ENCODE measurements at regions not wholly inside any gene's neighbourhood (a gene's known extent, or its start where the extent isn't known, plus 50 kb on each side); places are given as distances from the start of the nearest gene placed in this dataset.

- TF ChIP-seq, protein P1, sequence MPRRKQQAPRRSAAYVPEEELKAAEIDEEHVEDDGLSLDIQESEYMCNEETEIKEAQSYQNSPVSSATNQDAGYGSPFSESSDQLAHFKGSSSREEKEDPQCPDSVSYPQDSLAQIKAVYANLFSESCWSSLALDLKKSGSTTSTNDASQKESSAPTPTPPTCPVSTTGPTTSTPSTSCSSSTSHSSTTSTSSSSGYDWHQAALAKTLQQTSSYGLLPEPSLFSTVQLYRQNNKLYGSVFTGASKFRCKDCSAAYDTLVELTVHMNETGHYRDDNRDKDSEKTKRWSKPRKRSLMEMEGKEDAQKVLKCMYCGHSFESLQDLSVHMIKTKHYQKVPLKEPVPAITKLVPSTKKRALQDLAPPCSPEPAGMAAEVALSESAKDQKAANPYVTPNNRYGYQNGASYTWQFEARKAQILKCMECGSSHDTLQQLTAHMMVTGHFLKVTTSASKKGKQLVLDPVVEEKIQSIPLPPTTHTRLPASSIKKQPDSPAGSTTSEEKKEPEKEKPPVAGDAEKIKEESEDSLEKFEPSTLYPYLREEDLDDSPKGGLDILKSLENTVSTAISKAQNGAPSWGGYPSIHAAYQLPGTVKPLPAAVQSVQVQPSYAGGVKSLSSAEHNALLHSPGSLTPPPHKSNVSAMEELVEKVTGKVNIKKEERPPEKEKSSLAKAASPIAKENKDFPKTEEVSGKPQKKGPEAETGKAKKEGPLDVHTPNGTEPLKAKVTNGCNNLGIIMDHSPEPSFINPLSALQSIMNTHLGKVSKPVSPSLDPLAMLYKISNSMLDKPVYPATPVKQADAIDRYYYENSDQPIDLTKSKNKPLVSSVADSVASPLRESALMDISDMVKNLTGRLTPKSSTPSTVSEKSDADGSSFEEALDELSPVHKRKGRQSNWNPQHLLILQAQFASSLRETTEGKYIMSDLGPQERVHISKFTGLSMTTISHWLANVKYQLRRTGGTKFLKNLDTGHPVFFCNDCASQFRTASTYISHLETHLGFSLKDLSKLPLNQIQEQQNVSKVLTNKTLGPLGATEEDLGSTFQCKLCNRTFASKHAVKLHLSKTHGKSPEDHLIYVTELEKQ (tag by site-specific recombination; IDR thresholded peaks at IDR 0.05; ENCODE audit: borderline replicate concordance), result no peak
- TF ChIP-seq YY1 (tag by site-specific recombination; IDR thresholded peaks at IDR 0.05) (no peak), ZNF121 (tag by site-specific recombination; IDR thresholded peaks at IDR 0.05) (no peak), ZNF157 (tag by site-specific recombination; IDR thresholded peaks at IDR 0.05) (no peak), ZNF658 (tag by site-specific recombination; IDR thresholded peaks at IDR 0.05) (no peak), KLF1 (tag by site-specific recombination; IDR thresholded peaks at IDR 0.05) (no peak)
- TF ChIP-seq, protein P2, sequence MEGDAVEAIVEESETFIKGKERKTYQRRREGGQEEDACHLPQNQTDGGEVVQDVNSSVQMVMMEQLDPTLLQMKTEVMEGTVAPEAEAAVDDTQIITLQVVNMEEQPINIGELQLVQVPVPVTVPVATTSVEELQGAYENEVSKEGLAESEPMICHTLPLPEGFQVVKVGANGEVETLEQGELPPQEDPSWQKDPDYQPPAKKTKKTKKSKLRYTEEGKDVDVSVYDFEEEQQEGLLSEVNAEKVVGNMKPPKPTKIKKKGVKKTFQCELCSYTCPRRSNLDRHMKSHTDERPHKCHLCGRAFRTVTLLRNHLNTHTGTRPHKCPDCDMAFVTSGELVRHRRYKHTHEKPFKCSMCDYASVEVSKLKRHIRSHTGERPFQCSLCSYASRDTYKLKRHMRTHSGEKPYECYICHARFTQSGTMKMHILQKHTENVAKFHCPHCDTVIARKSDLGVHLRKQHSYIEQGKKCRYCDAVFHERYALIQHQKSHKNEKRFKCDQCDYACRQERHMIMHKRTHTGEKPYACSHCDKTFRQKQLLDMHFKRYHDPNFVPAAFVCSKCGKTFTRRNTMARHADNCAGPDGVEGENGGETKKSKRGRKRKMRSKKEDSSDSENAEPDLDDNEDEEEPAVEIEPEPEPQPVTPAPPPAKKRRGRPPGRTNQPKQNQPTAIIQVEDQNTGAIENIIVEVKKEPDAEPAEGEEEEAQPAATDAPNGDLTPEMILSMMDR (tag by site-specific recombination; IDR thresholded peaks at IDR 0.05), result no peak
Measured at GRCh38 chr22:40122792-40123191, 54.9 kb upstream of the TNRC6B start.
